Lung (tissue), 11 donors: ENCODE measurements at regions not wholly inside any gene's neighbourhood (a gene's known extent, or its start where the extent isn't known, plus 50 kb on each side); places are given as distances from the start of the nearest gene placed in this dataset.
A peak's percentile ranks its signal among the peaks of the same experiment; 100 is the strongest.

ENCODE experiments used
- ATAC-seq: fragments of 200-7000 bp; cut with Tn5 transposase; one replicate; pipeline ENCODE4 v1.9.1; 2020; ENCODE audit warnings: moderate number of reproducible peaks; ENCODE audit not compliant: insufficient read depth, low FRiP score
- DNase-seq, 3 donors: peaks; one replicate each; pipeline ENCODE4 v3.0.0-alpha.2; 2013 to 2017
- H3K27ac ChIP-seq, 2 donors: one replicate each; pipeline ENCODE4 v1.5.1; 2013; ENCODE audit warnings: mild to moderate bottlenecking in 2 of 2, moderate library complexity in 2 of 2, control low read depth in 1 of 2, inconsistent platforms in 1 of 2, low read depth in 1 of 2, low read length in 1 of 2
- H3K27me3 ChIP-seq, 3 donors: one replicate each; pipeline ENCODE4 v1.5.1; 2013; ENCODE audit warnings: low read length in 2 of 3; ENCODE audit not compliant: control insufficient read depth in 3 of 3, insufficient read depth in 3 of 3
- H3K36me3 ChIP-seq, 4 donors: one replicate each; pipeline ENCODE4 v1.5.1; 2013; ENCODE audit warnings: low read length in 4 of 4, mild to moderate bottlenecking in 1 of 4, moderate library complexity in 1 of 4; ENCODE audit not compliant: control insufficient read depth in 4 of 4, insufficient read depth in 4 of 4
- H3K4me1 ChIP-seq, 5 donors: one replicate each; pipeline ENCODE4 v1.5.1; 2013; ENCODE audit warnings: low read length in 5 of 5, mild to moderate bottlenecking in 2 of 5, moderate library complexity in 1 of 5; ENCODE audit not compliant: control insufficient read depth in 5 of 5, insufficient read depth in 5 of 5
- H3K4me3 ChIP-seq: one replicate; pipeline ENCODE4 v1.5.1; 2013; ENCODE audit warnings: mild to moderate bottlenecking, control low read depth, moderate library complexity
- H3K9ac ChIP-seq, 2 donors: one replicate each; pipeline ENCODE4 v1.5.1; 2013; ENCODE audit warnings: low read length in 2 of 2, control low read depth in 1 of 2; ENCODE audit not compliant: insufficient read depth in 1 of 2
- H3K9me3 ChIP-seq, 4 donors: one replicate each; pipeline ENCODE4 v1.5.1; 2013; ENCODE audit warnings: low read length in 3 of 4, mild to moderate bottlenecking in 1 of 4, moderate library complexity in 1 of 4; ENCODE audit not compliant: control insufficient read depth in 4 of 4, insufficient read depth in 3 of 4
- CTCF ChIP-seq: IDR thresholded peaks from 2 replicates; pipeline ENCODE4 v1.5.1; 2012; ENCODE audit warnings: mild to moderate bottlenecking; ENCODE audit errors: control extremely low read depth, extremely low read depth
- WGBS, 2 donors: extraction: QIAGEN DNeasy Blood & Tissue Kit; methylation state at CpG; one replicate each; pipeline ENCODE4 v1.1.7; 2013; 5-methylcytosine and 5-hydroxymethylcytosine counted together
- donor health status: control.
- donor health status: control.
- donor health status: Bipolar disorder and iron deficiency.
- donor health status: healthy.
- donor health status: DM: yes; HTN: yes; CAD: no.

GRCh38 chr13:68736961-68737360, 1370.7 kb upstream of the ATXN8OS start:
- no peak overlapping the region for H3K4me3 ChIP-seq
- no peak for ATAC-seq
- H3K27ac ChIP-seq, result no peak overlapping the region
- H3K4me1 ChIP-seq, result no peaks in the 10 kb centered on the region
- no peak for DNase-seq
- no peaks in the 10 kb centered on the region for H3K36me3 ChIP-seq
- H3K27me3 ChIP-seq, result no peaks in the 10 kb centered on the region
- 42 to 49% methylated on average over 2 of the region's 2 CpGs for WGBS, 2 donors
- TF ChIP-seq CTCF, result no peak
- no peaks in the 10 kb centered on the region for H3K9me3 ChIP-seq
- H3K9ac ChIP-seq, result no peak overlapping the region

GRCh38 chr13:68727798-68728197, 1379.8 kb upstream of the ATXN8OS start:
- H3K9me3 ChIP-seq, result peaks cover 0 to 3% (median 0%) of the 10 kb centered on the region in 4 donors
- WGBS, 2 donors, result 58 to 77% methylated on average over 4 of the region's 4 CpGs
- TF ChIP-seq CTCF, result no peak
- H3K27me3 ChIP-seq, result no peaks in the 10 kb centered on the region
- H3K9ac ChIP-seq, result no peak overlapping the region
- no peak overlapping the region for H3K27ac ChIP-seq
- no peaks in the 10 kb centered on the region for H3K36me3 ChIP-seq
- ATAC-seq (no peak), DNase-seq (peak in 1 of 3 donors; percentile 0)
- H3K4me1 ChIP-seq, result no peaks in the 10 kb centered on the region
- H3K4me3 ChIP-seq, result no peak overlapping the region

GRCh38 chr13:68727165-68727564, 1380.5 kb upstream of the ATXN8OS start:
- Histone ChIP-seq H3K27ac (no peak overlapping the region), H3K9ac (no peak overlapping the region), H3K36me3 (no peaks in the 10 kb centered on the region), H3K9me3 (peaks cover 0 to 3% (median 0%) of the 10 kb centered on the region in 4 donors), H3K27me3 (no peaks in the 10 kb centered on the region), H3K4me1 (no peaks in the 10 kb centered on the region), H3K4me3 (no peak overlapping the region)
- DNase-seq (no peak), ATAC-seq (no peak)
- TF ChIP-seq CTCF, result no peak
- 88 to 96% methylated on average over 1 of the region's 1 CpG for WGBS, 2 donors

- 78 to 85% methylated on average over 3 of the region's 3 CpGs for WGBS, 2 donors
- Histone ChIP-seq H3K27ac (no peak overlapping the region), H3K27me3 (no peaks in the 10 kb centered on the region), H3K4me1 (no peaks in the 10 kb centered on the region), H3K9me3 (no peaks in the 10 kb centered on the region), H3K36me3 (no peaks in the 10 kb centered on the region), H3K9ac (no peak overlapping the region), H3K4me3 (no peak overlapping the region)
- TF ChIP-seq CTCF, result no peak
- DNase-seq, result no peak
- no peak for ATAC-seq
These were observed 1387.8 kb upstream of the ATXN8OS start for GRCh38 chr13:68719815-68720214.
